Brain microvascular endothelial cell (primary cell): ENCODE measurements at regions not wholly inside any gene's neighbourhood (a gene's known extent, or its start where the extent isn't known, plus 50 kb on each side); places are given as distances from the start of the nearest gene placed in this dataset.

Source experiments
- DNase-seq: peaks from one replicate; pipeline ENCODE4 v3.0.0-alpha.2; 2020
- H3K27ac ChIP-seq: fragments of 250-450 bp; sonication (Bioruptor Pico); 2 replicates; pipeline ENCODE4 v1.5.1; 2020; ENCODE audit warnings: mild to moderate bottlenecking, moderate library complexity
- H3K27me3 ChIP-seq: fragments of 250-450 bp; sonication (Bioruptor Pico); replicated peaks from 2 replicates; pipeline ENCODE4 v1.5.1; 2020; ENCODE audit warnings: mild to moderate bottlenecking
- H3K36me3 ChIP-seq: fragments of 250-450 bp; sonication (Bioruptor Pico); replicated peaks from 2 replicates; pipeline ENCODE4 v1.5.1; 2020; ENCODE audit warnings: mild to moderate bottlenecking
- H3K4me3 ChIP-seq: 2 replicates; pipeline ENCODE4 v1.5.1; 2011; ENCODE audit warnings: low read depth, mild to moderate bottlenecking, control low read depth, low read length, moderate library complexity
- CTCF ChIP-seq: IDR thresholded peaks from 2 replicates; pipeline ENCODE4 v1.5.1; 2011; ENCODE audit warnings: low read depth, mild to moderate bottlenecking, moderate library complexity, low read length, control low read depth, inconsistent platforms; ENCODE audit errors: missing control alignments
- in situ Hi-C: cut with HindIII; loops from 2 replicates; pipeline ENCODE4 v1.10.0; 2017; ENCODE audit warnings: low sequenced_read_pairs, low pct_ligation_motif_present

- DNase-seq, result no peak
- H3K27ac ChIP-seq, result no peak overlapping the region
- in situ Hi-C loops, result no loop called here
- TF ChIP-seq CTCF, result no peak
- H3K36me3 ChIP-seq, result no peaks in the 10 kb centered on the region
- no peak overlapping the region for H3K4me3 ChIP-seq
- peaks cover 7% of the 10 kb centered on the region for H3K27me3 ChIP-seq
These were observed 82.2 kb downstream of the RPS6KA4 start for GRCh38 chr11:64441127-64441526.

GRCh38 chr11:64443001-64443400 lies 84.0 kb downstream of the RPS6KA4 start:
- Histone ChIP-seq H3K27me3 (peaks cover 7% of the 10 kb centered on the region), H3K27ac (no peak overlapping the region), H3K4me3 (no peak overlapping the region), H3K36me3 (no peaks in the 10 kb centered on the region)
- no peak for DNase-seq
- in situ Hi-C loops, result no loop called here
- TF ChIP-seq CTCF, result no peak

GRCh38 chr11:64444838-64445441 lies 86.0 kb downstream of the RPS6KA4 start:
- no peak for TF ChIP-seq CTCF
- H3K36me3 ChIP-seq, result no peaks in the 10 kb centered on the region
- H3K4me3 ChIP-seq, result no peak overlapping the region
- in situ Hi-C loops, result no loop called here
- peaks cover 4% of the 10 kb centered on the region for H3K27me3 ChIP-seq
- no peak overlapping the region for H3K27ac ChIP-seq
- DNase-seq, result peak; percentile 26

- Histone ChIP-seq H3K36me3 (no peaks in the 10 kb centered on the region), H3K27ac (no peak overlapping the region), H3K27me3 (no peaks in the 10 kb centered on the region), H3K4me3 (no peak overlapping the region)
- TF ChIP-seq CTCF, result no peak
- DNase-seq, result no peak
- in situ Hi-C loops, result no loop called here
These were observed 86.7 kb downstream of the RPS6KA4 start for GRCh38 chr11:64445651-64446050.

DNA sequence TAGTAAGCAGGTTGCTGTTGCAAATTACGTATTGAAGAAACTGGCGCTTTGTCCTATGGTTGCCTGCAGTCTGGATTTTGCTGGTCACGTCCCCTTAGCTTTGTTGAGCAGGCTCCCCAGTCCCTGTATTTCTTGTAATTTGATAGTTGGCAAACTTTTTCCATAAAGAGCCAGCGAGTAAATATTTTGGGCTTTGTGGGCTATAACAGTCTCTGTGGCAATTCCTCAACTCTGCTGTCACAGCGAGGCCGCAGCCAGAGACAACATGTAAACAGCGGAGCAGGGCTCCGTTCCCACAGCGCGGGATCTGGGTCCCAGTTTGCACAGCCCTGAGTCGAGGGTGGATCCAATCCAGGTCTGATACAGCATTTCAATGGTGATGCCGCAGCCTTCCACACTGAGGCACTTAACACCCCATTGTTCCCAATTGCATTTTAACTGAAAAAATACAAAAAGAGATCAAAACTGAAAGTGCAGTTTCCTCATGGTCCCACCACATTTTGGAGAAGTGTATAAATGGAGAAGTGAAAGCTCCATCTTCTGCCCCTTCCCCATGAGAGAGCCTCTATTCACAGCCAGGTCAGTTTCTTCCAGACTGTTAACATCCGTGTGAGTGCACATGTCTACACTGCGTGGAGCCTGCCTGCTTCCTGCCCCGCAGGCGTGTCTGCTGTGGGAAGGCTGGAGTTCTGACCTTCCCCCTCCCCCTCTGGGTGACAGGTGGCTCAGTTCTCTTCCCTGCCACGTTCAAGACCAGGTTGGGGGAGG lies 89.1 kb downstream of the RPS6KA4 start:
- no peaks in the 10 kb centered on the region for H3K36me3 ChIP-seq
- TF ChIP-seq CTCF, result no peak
- in situ Hi-C loops, result no loop called here
- no peak overlapping the region for H3K27ac ChIP-seq
- H3K27me3 ChIP-seq, result no peaks in the 10 kb centered on the region
- no peak overlapping the region for H3K4me3 ChIP-seq
- DNase-seq, result peak; percentile 7
